GM12874 (cell line): ENCODE measurements at regions not wholly inside any gene's neighbourhood (a gene's known extent, or its start where the extent isn't known, plus 50 kb on each side); places are given as distances from the start of the nearest gene placed in this dataset.

Experiments used
- CTCF ChIP-seq: IDR thresholded peaks from 2 replicates; pipeline ENCODE4 v1.5.1; 2011; ENCODE audit warnings: low read depth, mild to moderate bottlenecking, control low read depth, low read length, moderate library complexity; ENCODE audit not compliant: insufficient read depth

- TF ChIP-seq CTCF: no peak
Observed at GRCh38 chr10:37067576-37067975, 57.8 kb upstream of the ANKRD30A start.

GRCh38 chr10:37057261-37057660, 68.1 kb upstream of the ANKRD30A start:
- no peak for TF ChIP-seq CTCF

GRCh38 chr10:37053476-37053875, 71.9 kb upstream of the ANKRD30A start:
- TF ChIP-seq CTCF: no peak

- no peak for TF ChIP-seq CTCF
Observed at GRCh38 chr10:37035853-37036252, 89.5 kb upstream of the ANKRD30A start.

GRCh38 chr10:37015498-37015897, 109.9 kb upstream of the ANKRD30A start:
- no peak for TF ChIP-seq CTCF

GRCh38 chr10:37010741-37011140, 114.7 kb upstream of the ANKRD30A start:
- TF ChIP-seq CTCF: no peak

- no peak for TF ChIP-seq CTCF
Observed at GRCh38 chr10:37003126-37003525, 122.3 kb upstream of the ANKRD30A start.

GRCh38 chr10:36994886-36995285, 130.5 kb upstream of the ANKRD30A start:
- TF ChIP-seq CTCF: no peak
